ENCODE measurements at regions not wholly inside any gene's neighbourhood (a gene's known extent, or its start where the extent isn't known, plus 50 kb on each side); places are given as distances from the start of the nearest gene placed in this dataset.

DNA sequence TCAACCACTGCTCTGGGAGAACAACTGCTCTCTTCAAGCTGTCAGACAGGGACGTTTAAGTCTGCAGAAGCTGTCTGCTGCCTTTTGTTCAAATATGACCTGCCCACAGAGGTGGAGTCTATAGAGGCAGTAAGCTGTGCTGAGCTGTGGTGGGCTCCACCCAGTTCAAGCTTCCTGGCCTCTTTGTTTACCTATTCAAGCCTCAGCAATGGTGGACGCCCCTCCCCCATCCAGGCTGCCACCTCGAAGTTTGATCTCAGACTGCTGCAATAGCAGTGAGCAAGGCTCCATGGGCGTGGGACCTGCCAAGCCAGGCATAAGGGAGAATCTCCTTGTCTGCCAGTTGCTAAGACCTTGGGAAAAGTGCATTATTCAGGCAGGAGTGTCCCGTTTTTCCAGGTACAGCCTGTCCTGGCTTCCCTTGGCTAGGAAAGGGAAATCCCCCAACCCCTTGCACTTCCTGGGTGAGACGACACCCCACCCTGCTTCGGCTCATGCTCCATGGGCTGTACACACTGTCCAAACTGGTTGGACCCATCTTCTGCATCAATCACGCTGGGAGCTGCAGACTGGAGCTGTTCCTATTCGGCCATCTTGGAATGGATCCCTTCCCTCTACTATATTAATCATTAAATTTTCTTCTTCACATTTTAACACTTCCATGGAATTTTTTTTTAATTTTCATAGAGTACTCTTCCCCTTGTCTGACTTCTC, 167.0 kb upstream of the UBE2E2 start:
- DNase-seq (peak in 1 of 2 donors; percentile 36), ATAC-seq (no peak)
- Histone ChIP-seq H3K27me3 (ENCODE audit: control insufficient read depth, insufficient read depth, low read length) (no peaks in the 10 kb centered on the region), H3K36me3 (ENCODE audit: control insufficient read depth, insufficient read depth, low read length) (no peaks in the 10 kb centered on the region), H3K4me3 (ENCODE audit: low read length) (no peak overlapping the region), H3K27ac (ENCODE audit: low read length) (no peak overlapping the region), H3K9me3 (ENCODE audit: control insufficient read depth, insufficient read depth, low read length) (no peaks in the 10 kb centered on the region), H3K4me1 (ENCODE audit: control insufficient read depth, insufficient read depth, low read length) (peaks cover 8% of the 10 kb centered on the region)
- TF ChIP-seq, protein P1, sequence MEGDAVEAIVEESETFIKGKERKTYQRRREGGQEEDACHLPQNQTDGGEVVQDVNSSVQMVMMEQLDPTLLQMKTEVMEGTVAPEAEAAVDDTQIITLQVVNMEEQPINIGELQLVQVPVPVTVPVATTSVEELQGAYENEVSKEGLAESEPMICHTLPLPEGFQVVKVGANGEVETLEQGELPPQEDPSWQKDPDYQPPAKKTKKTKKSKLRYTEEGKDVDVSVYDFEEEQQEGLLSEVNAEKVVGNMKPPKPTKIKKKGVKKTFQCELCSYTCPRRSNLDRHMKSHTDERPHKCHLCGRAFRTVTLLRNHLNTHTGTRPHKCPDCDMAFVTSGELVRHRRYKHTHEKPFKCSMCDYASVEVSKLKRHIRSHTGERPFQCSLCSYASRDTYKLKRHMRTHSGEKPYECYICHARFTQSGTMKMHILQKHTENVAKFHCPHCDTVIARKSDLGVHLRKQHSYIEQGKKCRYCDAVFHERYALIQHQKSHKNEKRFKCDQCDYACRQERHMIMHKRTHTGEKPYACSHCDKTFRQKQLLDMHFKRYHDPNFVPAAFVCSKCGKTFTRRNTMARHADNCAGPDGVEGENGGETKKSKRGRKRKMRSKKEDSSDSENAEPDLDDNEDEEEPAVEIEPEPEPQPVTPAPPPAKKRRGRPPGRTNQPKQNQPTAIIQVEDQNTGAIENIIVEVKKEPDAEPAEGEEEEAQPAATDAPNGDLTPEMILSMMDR (IDR thresholded peaks at IDR 0.05) = no peak
- Mint-ChIP-seq H3K36me3 (no peaks in the 10 kb centered on the region), H3K4me1 (no peaks in the 10 kb centered on the region), H3K27ac (no peak overlapping the region), H3K27me3 (ENCODE audit: low read depth in 2 of 2) (no peaks in the 10 kb centered on the region), H3K9me3 (peaks cover 0 to 4% of the 10 kb centered on the region in 2 donors), H3K4me3 (no peak overlapping the region)
- intact Hi-C loops (cut with micrococcal nuclease) = no loop called here
- WGBS (ENCODE audit: insufficient coverage) = 61% methylated on average over 9 of the region's 9 CpGs

DNA sequence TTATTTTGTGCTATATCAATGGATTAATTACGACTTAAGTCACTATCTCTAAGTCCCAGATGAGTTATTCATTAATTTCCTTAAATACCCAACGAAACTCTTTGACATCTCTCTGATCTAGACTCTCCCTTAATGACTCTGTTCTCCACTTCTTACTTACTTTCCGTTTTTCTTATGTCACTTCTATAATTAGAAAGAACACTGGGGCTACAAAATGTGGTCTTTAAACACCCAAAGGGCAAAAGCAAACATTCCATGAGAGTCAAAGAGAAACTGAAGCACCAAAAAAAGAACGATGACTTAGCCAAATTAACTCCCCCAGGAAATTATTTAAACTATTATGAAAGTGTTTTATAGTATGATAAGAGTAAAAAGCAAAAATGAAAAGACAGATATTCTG, 166.4 kb upstream of the UBE2E2 start:
- Histone ChIP-seq H3K36me3 (ENCODE audit: control insufficient read depth, insufficient read depth, low read length) (no peaks in the 10 kb centered on the region), H3K4me3 (ENCODE audit: low read length) (no peak overlapping the region), H3K27me3 (ENCODE audit: control insufficient read depth, insufficient read depth, low read length) (no peaks in the 10 kb centered on the region), H3K4me1 (ENCODE audit: control insufficient read depth, insufficient read depth, low read length) (peaks cover 8% of the 10 kb centered on the region), H3K9me3 (ENCODE audit: control insufficient read depth, insufficient read depth, low read length) (no peaks in the 10 kb centered on the region), H3K27ac (ENCODE audit: low read length) (no peak overlapping the region)
- H3K4me3 Mint-ChIP-seq = no peak overlapping the region
- H3K27ac Mint-ChIP-seq = no peak overlapping the region
- WGBS (ENCODE audit: insufficient coverage) = 24% methylated on average over 3 of the region's 4 CpGs
- no peaks in the 10 kb centered on the region for H3K36me3 Mint-ChIP-seq
- H3K4me1 Mint-ChIP-seq = no peaks in the 10 kb centered on the region
- no peaks in the 10 kb centered on the region for H3K27me3 Mint-ChIP-seq (ENCODE audit: low read depth in 2 of 2)
- TF ChIP-seq, protein P1 (IDR thresholded peaks at IDR 0.05) = no peak
- ATAC-seq (no peak), DNase-seq (no peak)
- intact Hi-C loops (cut with micrococcal nuclease) = no loop called here
- H3K9me3 Mint-ChIP-seq = peaks cover 0 to 4% of the 10 kb centered on the region in 2 donors

DNA sequence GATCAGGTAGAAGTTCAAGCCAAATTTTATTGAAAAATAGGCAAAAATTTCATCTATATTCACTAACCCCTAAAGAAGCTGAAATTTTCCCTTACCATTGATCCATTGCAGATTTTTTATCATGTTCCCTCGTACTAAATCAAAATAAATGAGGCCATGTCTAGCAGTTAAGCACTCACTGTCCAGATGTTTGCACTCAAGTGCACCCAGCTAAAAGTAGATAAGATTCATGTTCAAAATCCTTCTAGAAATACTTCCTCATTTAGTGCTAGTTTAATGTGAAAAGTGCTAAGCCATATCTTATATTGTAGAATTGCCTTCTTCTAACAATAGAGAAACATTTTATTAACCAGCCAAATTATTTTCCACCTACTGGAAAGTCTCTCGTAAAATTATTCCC, 164.7 kb upstream of the UBE2E2 start:
- TF ChIP-seq, protein P1 (IDR thresholded peaks at IDR 0.05) = no peak

More for the DNA sequence above, 164.7 kb upstream of the UBE2E2 start:
- no peaks in the 10 kb centered on the region for H3K4me1 Mint-ChIP-seq
- DNase-seq = no peak
- peaks cover 0 to 3% of the 10 kb centered on the region in 2 donors for H3K9me3 Mint-ChIP-seq
- no peak overlapping the region for H3K27ac Mint-ChIP-seq
- intact Hi-C loops (cut with micrococcal nuclease) = no loop called here
- H3K9me3 ChIP-seq (ENCODE audit: control insufficient read depth, insufficient read depth, low read length) = no peaks in the 10 kb centered on the region
- 15% methylated on average over 1 of the region's 2 CpGs for WGBS (ENCODE audit: insufficient coverage)
- H3K4me3 Mint-ChIP-seq = no peak overlapping the region
- H3K36me3 ChIP-seq (ENCODE audit: control insufficient read depth, insufficient read depth, low read length) = no peaks in the 10 kb centered on the region
- no peak overlapping the region for H3K4me3 ChIP-seq (ENCODE audit: low read length)
- no peaks in the 10 kb centered on the region for H3K27me3 Mint-ChIP-seq (ENCODE audit: low read depth in 2 of 2)
- no peak overlapping the region for H3K27ac ChIP-seq (ENCODE audit: low read length)
- ATAC-seq = no peak
- no peaks in the 10 kb centered on the region for H3K27me3 ChIP-seq (ENCODE audit: control insufficient read depth, insufficient read depth, low read length)
- peaks cover 8% of the 10 kb centered on the region for H3K4me1 ChIP-seq (ENCODE audit: control insufficient read depth, insufficient read depth, low read length)
- H3K36me3 Mint-ChIP-seq = no peaks in the 10 kb centered on the region
